ENCODE measurements at regions not wholly inside any gene's neighbourhood (a gene's known extent, or its start where the extent isn't known, plus 50 kb on each side); places are given as distances from the start of the nearest gene placed in this dataset.
"Not testable (repeated sequence)": the region's sequence is repeated elsewhere in the genome, so short reads cannot be mapped to it uniquely, and the experiment has no call there.

GRCh38 chr13:94816256-94816655, 103.9 kb upstream of the SOX21 start:
- DNase-seq: no peak
- no peak overlapping the region for H3K4me3 Mint-ChIP-seq
- no peak overlapping the region for H3K27ac Mint-ChIP-seq
- H3K4me1 Mint-ChIP-seq: no peaks in the 10 kb centered on the region
- no peaks in the 10 kb centered on the region for H3K9me3 Mint-ChIP-seq
- H3K36me3 Mint-ChIP-seq: no peaks in the 10 kb centered on the region
- H3K27me3 Mint-ChIP-seq: no peaks in the 10 kb centered on the region
- CTCF ChIA-PET: no interaction called here

GRCh38 chr13:94813920-94814475, 101.7 kb upstream of the SOX21 start:
- no peak for DNase-seq
- Mint-ChIP-seq H3K27me3 (no peaks in the 10 kb centered on the region), H3K4me3 (no peak overlapping the region), H3K36me3 (no peaks in the 10 kb centered on the region), H3K27ac (no peak overlapping the region), H3K4me1 (no peaks in the 10 kb centered on the region), H3K9me3 (no peaks in the 10 kb centered on the region)
- CTCF ChIA-PET: no interaction called here

GRCh38 chr13:94811753-94812152, 99.4 kb upstream of the SOX21 start:
- no peaks in the 10 kb centered on the region for H3K36me3 Mint-ChIP-seq
- H3K27ac Mint-ChIP-seq: no peak overlapping the region
- CTCF ChIA-PET: no interaction called here
- H3K4me1 Mint-ChIP-seq: no peaks in the 10 kb centered on the region
- H3K27me3 Mint-ChIP-seq: no peaks in the 10 kb centered on the region
- no peak for DNase-seq
- H3K9me3 Mint-ChIP-seq: no peaks in the 10 kb centered on the region
- no peak overlapping the region for H3K4me3 Mint-ChIP-seq

- Mint-ChIP-seq H3K9me3 (no peaks in the 10 kb centered on the region), H3K4me3 (no peak overlapping the region), H3K27ac (no peak overlapping the region), H3K27me3 (no peaks in the 10 kb centered on the region), H3K36me3 (no peaks in the 10 kb centered on the region), H3K4me1 (no peaks in the 10 kb centered on the region)
- DNase-seq: no peak
- CTCF ChIA-PET: interaction anchor here (1.2 kb wide), 1 partner anchor 583 kb away, joined by 4 read pairs; no protein-coding TSS in a partner anchor
Observed at GRCh38 chr13:94800423-94800822, 88.1 kb upstream of the SOX21 start.

- Mint-ChIP-seq H3K27me3 (no peaks in the 10 kb centered on the region), H3K4me1 (no peaks in the 10 kb centered on the region), H3K36me3 (no peaks in the 10 kb centered on the region), H3K27ac (no peak overlapping the region), H3K9me3 (no peaks in the 10 kb centered on the region), H3K4me3 (no peak overlapping the region)
- CTCF ChIA-PET: interaction anchor here (1.2 kb wide), 1 partner anchor 584 kb away, joined by 4 read pairs; no protein-coding TSS in a partner anchor
- DNase-seq: no peak
Observed at GRCh38 chr13:94799299-94799698, 87.0 kb upstream of the SOX21 start.

GRCh38 chr13:94798738-94799137, 86.4 kb upstream of the SOX21 start:
- CTCF ChIA-PET: no interaction called here
- Mint-ChIP-seq H3K36me3 (no peaks in the 10 kb centered on the region), H3K4me3 (no peak overlapping the region), H3K9me3 (no peaks in the 10 kb centered on the region), H3K27me3 (no peaks in the 10 kb centered on the region), H3K27ac (no peak overlapping the region), H3K4me1 (no peaks in the 10 kb centered on the region)
- no peak for DNase-seq

GRCh38 chr13:94795292-94795691, 82.9 kb upstream of the SOX21 start:
- Mint-ChIP-seq H3K9me3 (no peaks in the 10 kb centered on the region), H3K36me3 (no peaks in the 10 kb centered on the region), H3K27me3 (no peaks in the 10 kb centered on the region), H3K4me3 (no peak overlapping the region), H3K4me1 (no peaks in the 10 kb centered on the region), H3K27ac (no peak overlapping the region)
- DNase-seq: no peak
- CTCF ChIA-PET: no interaction called here

- H3K36me3 Mint-ChIP-seq, H3K4me3 Mint-ChIP-seq, H3K27ac Mint-ChIP-seq, H3K9me3 Mint-ChIP-seq, CTCF ChIA-PET, H3K4me1 Mint-ChIP-seq, DNase-seq, H3K27me3 Mint-ChIP-seq: not testable (repeated sequence)
Observed at GRCh38 chr13:94786246-94786645, 73.9 kb upstream of the SOX21 start.

- no peak for DNase-seq
- CTCF ChIA-PET: no interaction called here
- H3K36me3 Mint-ChIP-seq: no peaks in the 10 kb centered on the region
- no peak overlapping the region for H3K27ac Mint-ChIP-seq
- H3K4me1 Mint-ChIP-seq: no peaks in the 10 kb centered on the region
- no peak overlapping the region for H3K4me3 Mint-ChIP-seq
- H3K9me3 Mint-ChIP-seq: peaks cover 2% of the 10 kb centered on the region
- no peaks in the 10 kb centered on the region for H3K27me3 Mint-ChIP-seq
Observed at GRCh38 chr13:94784066-94784465, 71.7 kb upstream of the SOX21 start.

GRCh38 chr13:94783489-94783888, 71.1 kb upstream of the SOX21 start:
- Mint-ChIP-seq H3K36me3 (no peaks in the 10 kb centered on the region), H3K4me1 (no peaks in the 10 kb centered on the region)

GRCh38 chr13:94780421-94780820, 68.1 kb upstream of the SOX21 start:
- no peak overlapping the region for H3K27ac Mint-ChIP-seq
- H3K36me3 Mint-ChIP-seq: no peaks in the 10 kb centered on the region
- CTCF ChIA-PET: no interaction called here
- DNase-seq: no peak
- no peak overlapping the region for H3K4me3 Mint-ChIP-seq
- peaks cover 2% of the 10 kb centered on the region for H3K27me3 Mint-ChIP-seq
- no peaks in the 10 kb centered on the region for H3K4me1 Mint-ChIP-seq
- peaks cover 2% of the 10 kb centered on the region for H3K9me3 Mint-ChIP-seq

More at GRCh38 chr13:94783489-94783888, 71.1 kb upstream of the SOX21 start:
- Mint-ChIP-seq H3K9me3 (peaks cover 2% of the 10 kb centered on the region), H3K4me3 (no peak overlapping the region), H3K27me3 (no peaks in the 10 kb centered on the region), H3K27ac (no peak overlapping the region)
- no peak for DNase-seq
- CTCF ChIA-PET: no interaction called here

GRCh38 chr13:94778986-94779385, 66.6 kb upstream of the SOX21 start:
- peaks cover 2% of the 10 kb centered on the region for H3K9me3 Mint-ChIP-seq
- CTCF ChIA-PET: interaction anchor here (0.6 kb wide), 1 partner anchor 602 kb away, joined by 3 read pairs; no protein-coding TSS in a partner anchor
- no peak for DNase-seq
- H3K4me1 Mint-ChIP-seq: no peaks in the 10 kb centered on the region
- no peak overlapping the region for H3K27ac Mint-ChIP-seq
- no peak overlapping the region for H3K4me3 Mint-ChIP-seq
- H3K27me3 Mint-ChIP-seq: peaks cover 4% of the 10 kb centered on the region
- no peaks in the 10 kb centered on the region for H3K36me3 Mint-ChIP-seq

- Mint-ChIP-seq H3K27ac (no peak overlapping the region), H3K9me3 (peaks cover 2% of the 10 kb centered on the region), H3K4me1 (no peaks in the 10 kb centered on the region), H3K27me3 (peaks cover 4% of the 10 kb centered on the region), H3K4me3 (no peak overlapping the region), H3K36me3 (no peaks in the 10 kb centered on the region)
- no peak for DNase-seq
- CTCF ChIA-PET: interaction anchor here (0.6 to 1.0 kb wide), 2 partner anchors 602 to 626 kb away, joined by 3 read pairs; no protein-coding TSS in a partner anchor
Observed at GRCh38 chr13:94778585-94778984, 66.2 kb upstream of the SOX21 start.

GRCh38 chr13:94776956-94777355, 64.6 kb upstream of the SOX21 start:
- no peak overlapping the region for H3K4me3 Mint-ChIP-seq
- DNase-seq: no peak
- no peaks in the 10 kb centered on the region for H3K36me3 Mint-ChIP-seq
- H3K9me3 Mint-ChIP-seq: no peaks in the 10 kb centered on the region
- CTCF ChIA-PET: no interaction called here
- no peak overlapping the region for H3K27ac Mint-ChIP-seq
- peaks cover 4% of the 10 kb centered on the region for H3K27me3 Mint-ChIP-seq
- H3K4me1 Mint-ChIP-seq: no peaks in the 10 kb centered on the region

- peaks cover 4% of the 10 kb centered on the region for H3K27me3 Mint-ChIP-seq
- H3K4me1 Mint-ChIP-seq: no peaks in the 10 kb centered on the region
- CTCF ChIA-PET: no interaction called here
- no peak overlapping the region for H3K4me3 Mint-ChIP-seq
- DNase-seq: no peak
- no peak overlapping the region for H3K27ac Mint-ChIP-seq
- no peaks in the 10 kb centered on the region for H3K9me3 Mint-ChIP-seq
- no peaks in the 10 kb centered on the region for H3K36me3 Mint-ChIP-seq
Observed at GRCh38 chr13:94776300-94776699, 64.0 kb upstream of the SOX21 start.

GRCh38 chr13:94765814-94766213, 53.5 kb upstream of the SOX21 start:
- Mint-ChIP-seq H3K36me3 (no peaks in the 10 kb centered on the region), H3K4me1 (no peaks in the 10 kb centered on the region), H3K9me3 (no peaks in the 10 kb centered on the region), H3K27me3 (peaks cover 10% of the 10 kb centered on the region), H3K27ac (no peak overlapping the region), H3K4me3 (no peak overlapping the region)
- DNase-seq: no peak
- CTCF ChIA-PET: no interaction called here
